ENCODE measurements at regions not wholly inside any gene's neighbourhood (a gene's known extent, or its start where the extent isn't known, plus 50 kb on each side); places are given as distances from the start of the nearest gene placed in this dataset.

DNA sequence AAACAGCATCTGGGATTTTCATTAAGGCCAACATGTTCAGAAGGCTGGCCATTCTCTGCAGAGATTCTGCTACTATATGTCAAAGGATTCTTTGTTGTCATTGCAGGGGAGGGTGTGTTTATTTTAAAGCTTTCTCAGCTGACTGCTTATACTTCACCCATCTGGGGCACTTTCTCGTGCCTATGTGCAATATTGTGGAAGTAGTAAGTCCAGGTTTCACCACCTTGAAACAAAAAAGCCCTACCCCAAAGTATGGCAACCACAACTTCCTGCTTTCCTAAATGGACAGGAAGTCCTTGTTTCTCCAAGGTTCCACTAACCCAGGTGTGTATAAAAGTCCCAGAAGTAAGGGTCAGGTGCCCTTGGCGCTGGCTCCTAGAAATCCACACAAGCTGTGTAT lies 58.7 kb upstream of the COL1A2 start:
- no peak for TF ChIP-seq POLR2A (IDR thresholded peaks at IDR 0.05; ENCODE audit: low read depth, low read length)
- TF ChIP-seq TAF1 (IDR thresholded peaks at IDR 0.05; ENCODE audit: borderline replicate concordance, low read depth, low read length): no peak
